ENCODE measurements at regions not wholly inside any gene's neighbourhood (a gene's known extent, or its start where the extent isn't known, plus 50 kb on each side); places are given as distances from the start of the nearest gene placed in this dataset.

- TF ChIP-seq CTCF (IDR thresholded peaks at IDR 0.05) (no peak), POLR2A (IDR thresholded peaks at IDR 0.05) (no peak)
Measured at GRCh38 chr10:53528974-53529373, 756.4 kb upstream of the MBL2 start.

All from esophagus squamous epithelium (tissue), 4 donors.